ENCODE measurements at regions not wholly inside any gene's neighbourhood (a gene's known extent, or its start where the extent isn't known, plus 50 kb on each side); places are given as distances from the start of the nearest gene placed in this dataset.

DNA sequence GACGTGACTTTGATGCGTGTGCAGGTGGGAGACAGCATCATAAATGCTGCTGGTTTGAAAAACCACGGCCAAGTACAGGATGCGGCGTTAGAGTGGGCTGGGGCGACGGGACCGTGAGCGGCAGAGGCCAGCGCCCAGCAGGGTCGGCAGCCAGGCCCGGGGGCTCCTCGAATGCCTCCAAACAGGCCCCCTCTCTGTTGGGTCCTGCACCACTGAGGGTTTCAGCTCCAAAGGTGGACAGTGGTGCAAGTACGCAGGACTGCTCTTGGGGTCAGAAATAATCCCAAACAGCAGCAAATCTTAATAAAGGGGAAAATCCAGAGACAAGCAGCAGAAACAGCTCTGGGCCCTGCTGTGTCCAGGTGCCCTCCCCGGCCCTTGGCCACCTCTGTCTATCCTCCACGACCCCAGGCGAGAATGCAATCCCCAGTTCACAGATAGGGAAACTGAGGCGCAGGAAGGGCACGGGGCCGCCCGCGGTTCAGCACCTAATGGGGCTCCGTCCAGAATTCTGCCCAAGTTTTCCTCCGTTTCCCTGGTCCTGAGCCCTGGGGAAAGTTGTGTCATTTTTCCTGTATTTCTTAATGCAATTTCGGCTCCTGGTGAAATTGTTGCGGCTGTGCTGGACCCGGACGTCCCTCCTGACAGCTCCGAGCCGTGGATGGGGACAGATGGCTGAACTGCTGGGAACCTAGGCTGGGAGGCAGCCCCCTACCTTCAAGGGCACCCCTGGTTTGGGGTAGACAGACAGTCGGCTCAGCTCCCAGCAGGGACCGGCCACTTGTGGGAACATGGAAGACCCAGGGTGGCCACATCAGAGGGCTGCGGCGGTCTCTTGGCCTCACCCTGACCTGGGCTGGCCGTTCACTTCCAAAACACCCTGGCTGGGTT, 97.4 kb downstream of the FOXL3 start:
- DNase-seq, result no peak

DNA sequence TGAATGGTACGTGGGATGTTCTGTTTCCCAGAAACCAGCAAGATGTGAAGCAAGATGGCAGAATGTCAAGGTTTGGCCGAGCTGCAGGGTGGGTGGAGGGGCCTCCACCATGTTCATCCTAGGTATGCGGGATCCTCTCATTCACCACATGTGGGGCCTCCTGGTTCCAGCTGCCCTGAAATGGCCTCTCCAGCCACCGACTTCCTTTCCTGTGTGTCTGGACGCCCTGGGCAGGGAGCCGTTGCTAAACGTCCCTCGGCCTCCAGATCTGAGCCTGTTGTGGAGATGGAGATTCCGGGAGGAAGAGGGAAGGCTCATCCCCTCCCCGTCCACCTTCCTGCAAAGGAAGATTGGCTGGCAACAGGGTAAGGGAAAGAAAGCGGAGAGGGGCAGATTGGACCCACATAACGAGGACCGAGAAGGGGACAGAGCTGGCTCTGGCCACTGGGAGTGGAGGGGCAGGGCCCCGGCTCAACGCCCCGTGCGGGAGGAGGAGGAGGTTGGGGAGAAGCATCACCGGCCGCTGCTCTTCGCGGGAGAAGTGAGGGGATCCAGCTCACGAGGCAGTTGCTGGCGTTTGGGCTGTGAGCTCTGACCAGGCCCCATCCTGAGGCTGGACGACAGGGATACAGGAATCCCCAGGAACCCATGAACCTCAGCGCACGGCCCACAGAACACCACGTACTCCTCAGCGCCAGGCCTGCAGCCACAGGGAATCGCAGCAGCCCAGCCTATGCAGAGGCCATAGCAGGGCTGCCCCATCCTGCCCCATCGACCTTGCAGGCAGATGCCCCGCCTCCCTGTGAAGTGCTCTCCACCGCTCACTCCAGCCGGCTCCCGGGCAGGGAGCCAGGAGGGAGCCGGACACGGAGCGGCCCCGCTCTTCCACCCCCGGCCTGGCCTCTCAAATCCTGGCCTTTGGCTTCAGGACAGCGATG, 98.3 kb downstream of the FOXL3 start:
- DNase-seq, result no peak

DNA sequence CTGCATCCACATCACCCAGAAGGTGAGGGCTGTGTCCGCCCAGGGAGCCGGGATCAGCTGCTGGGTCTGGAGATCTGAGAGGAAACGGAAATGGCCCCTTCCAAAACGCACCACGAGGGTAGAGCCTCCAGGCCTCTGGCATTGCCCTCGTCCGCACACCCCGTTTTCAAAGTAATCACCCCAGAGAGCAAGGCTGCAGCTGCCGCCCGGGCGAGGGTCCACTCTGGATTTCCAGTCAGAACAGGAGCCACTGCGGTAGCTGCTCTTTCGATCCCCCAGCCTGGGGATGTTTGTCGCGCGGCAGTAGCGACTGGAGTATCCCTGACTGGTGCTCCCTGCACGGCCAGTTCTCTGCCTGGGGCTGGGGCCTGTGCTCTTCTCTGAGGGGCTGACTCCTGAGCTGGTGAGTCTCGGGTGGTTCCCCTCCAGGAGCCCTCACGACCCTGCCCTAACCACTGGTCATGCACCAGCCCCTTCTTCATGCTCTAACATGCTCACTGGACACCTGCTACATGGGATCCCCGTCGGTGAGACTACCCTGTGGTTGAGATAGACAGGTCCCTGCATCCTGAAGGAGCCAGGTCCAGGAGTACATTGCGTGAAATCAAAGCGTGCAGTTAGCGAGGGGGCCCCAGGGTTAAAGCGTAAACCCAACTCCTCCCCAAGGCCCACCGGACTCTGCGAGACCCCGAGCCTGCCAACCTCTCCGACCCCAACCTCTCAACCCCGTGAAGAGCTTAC, 99.2 kb downstream of the FOXL3 start:
- no peak for DNase-seq

DNA sequence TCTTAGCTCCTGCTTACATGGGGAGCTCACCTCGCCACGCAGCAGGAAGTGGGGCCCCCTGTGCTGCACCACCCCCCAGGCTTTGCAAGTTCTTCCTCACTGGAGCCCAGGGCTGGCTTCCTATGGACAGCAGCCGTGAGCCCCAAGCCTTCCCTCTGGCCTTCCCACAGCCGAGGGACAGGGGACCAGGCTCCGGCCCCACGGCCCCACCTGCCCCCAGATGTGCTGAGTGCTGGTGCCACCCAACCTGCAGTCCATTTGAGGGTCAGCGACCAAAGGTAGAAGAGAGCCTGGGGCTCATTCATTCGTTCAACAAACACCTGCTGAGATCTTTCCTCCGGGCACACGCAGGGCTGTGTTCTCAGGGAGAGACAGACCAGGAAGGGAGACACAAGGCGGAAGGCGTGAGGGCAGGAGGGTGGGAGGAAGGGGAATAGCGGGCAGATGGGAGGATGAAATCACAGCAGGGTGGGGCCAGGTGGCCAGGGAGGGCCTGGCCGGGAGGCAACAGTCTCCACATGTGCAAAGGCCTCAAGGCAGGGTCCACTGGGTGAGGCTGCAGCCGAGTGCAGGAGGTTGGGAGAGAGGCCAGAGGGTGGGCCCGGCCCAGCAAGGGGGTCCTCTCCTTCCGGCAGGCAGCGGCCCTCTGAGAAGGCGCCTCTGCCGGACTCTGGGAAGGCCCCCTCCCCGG, 100.1 kb downstream of the FOXL3 start:
- no peak for DNase-seq

DNA sequence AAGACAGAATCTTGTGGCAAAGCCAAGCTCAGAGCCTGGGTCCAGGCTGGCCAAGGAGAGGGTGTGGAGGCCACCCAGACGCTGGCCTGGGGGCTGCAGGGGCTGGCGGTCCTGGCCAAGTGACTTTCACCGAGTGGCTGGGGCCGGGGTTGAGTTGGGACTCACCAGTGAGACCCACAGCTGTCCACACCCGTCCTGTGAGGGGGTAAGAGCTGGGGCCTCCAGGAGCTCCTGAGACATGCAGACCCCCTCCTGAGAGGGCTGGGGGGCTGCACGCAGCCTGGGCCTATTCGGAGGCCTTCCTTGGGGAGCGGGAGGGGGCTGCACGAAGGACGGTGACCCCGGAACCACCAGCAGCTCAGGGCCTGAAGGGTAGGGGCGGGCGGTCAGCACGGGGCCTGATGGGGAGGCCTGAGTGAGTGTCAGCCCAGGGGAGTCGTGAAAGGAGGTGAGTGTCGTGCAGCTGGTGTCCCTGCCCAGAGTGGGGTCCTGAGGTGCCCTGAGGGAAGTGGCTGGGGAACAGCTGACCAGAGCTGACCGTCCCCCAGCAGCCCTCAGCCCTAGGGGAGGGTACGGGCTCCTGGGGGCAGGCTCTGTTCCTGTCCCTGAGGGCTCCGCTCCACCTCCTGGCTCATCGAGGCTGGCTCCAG, 100.9 kb downstream of the FOXL3 start:
- no peak for DNase-seq

DNA sequence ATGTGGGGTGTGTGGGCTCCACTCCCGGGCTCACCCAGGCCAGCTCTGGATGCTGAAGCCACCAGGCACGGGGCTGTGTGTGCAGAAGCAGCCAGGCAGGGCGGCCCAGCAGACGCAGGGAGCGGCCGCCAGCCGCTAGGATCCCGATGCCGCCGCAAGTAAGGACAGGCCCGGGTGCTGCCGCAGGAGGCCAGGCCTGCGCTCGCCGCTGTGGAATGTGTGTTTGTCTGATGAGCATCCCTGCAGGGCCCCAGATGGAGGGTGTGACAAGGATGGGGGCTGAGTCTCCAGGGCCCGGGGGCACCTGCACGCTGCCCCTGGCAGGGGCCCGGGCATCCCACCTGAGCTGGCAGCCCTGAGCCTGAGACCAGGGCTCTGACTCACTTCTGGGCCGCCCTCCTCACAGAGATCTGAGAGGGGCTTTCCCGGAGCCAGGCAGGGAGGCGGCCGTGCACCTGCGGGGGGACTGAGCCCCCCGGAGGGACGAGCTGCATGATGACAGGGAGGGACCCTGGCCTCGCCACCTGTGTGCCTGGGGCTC, 101.5 kb downstream of the FOXL3 start:
- DNase-seq, result no peak

DNA sequence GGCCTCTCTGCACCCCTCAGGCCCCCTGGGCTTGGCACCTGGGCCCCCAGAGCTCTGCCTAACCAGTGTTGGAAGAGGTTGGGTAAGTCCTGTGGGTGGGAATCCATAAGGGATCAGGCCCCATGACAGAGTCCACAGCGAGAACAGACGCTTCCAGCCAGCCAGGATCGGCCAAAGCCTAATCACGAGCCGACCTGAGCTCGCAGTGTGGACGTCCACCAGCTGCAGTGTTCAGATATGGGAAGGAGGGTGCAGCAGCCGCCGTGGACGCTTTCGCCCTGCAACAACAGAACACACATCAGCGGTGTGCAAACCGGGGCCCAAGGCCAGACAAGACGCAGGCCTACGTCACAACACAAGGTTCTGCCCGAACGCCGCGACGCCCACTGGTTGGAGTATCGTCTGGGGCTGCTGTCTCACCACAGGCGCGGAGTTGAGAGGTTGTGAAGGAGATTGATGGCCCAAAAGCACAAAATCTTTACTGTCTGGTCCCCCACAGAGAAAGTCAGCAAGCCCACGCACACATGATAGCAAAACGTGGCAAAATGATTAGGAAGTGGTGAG, 102.1 kb downstream of the FOXL3 start:
- DNase-seq, result no peak

DNA sequence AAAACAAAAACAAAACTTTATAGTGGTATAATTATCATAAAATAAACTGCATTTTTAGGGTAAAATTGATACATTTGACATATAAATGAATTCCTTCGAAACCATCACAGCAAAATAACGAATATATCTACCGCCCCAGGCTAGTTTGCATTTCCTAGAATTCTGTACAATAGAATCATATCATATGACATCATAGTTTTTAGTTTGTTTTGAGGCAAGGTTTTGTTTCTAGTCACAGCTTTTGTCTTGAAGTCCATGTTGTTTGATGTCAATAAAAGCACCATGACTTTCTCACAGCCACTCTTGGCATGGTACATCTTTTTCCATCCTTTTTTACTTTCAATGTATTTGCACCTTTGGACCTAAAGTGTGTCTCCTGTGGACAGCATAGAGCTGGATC, 102.9 kb downstream of the FOXL3 start:
- DNase-seq, result no peak

DNA sequence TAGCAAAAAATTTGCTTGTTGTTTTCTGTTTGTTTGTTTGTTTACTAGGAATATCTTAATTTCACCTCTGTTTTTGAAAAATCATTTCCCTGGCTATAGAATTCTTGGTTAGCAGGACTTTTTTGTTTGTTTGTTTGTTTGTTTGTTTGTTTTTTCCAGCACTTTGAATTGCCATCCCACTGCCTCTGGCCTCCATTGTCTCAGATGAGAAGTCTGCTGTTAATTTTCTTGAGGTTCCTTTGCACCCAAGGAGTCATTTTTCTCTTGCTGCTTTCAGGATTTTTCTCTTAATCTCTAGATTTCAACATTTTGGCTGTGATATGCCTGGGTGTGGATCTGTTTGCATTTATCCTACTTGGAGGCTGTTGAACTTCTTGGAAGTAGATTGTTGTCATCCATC, 105.7 kb downstream of the FOXL3 start:
- DNase-seq, result no peak

DNA sequence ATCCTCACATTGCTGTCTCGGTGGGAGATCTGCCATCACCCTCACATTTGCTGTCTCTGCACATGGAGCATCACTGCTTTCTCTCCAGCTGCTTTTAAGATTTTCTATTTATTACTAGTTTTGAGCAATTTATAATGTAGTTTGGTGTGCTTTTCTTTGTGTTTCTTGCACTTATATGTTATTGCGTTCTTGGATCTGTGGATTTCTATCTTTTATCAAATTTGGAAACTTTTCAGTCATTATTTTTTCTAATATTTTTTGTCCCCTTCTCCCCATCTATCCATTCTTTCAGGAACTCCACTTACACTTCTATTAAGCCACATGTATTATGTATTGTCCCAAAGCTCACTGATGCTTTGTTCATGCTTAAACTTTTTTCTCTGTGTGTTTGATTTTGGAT, 108.9 kb downstream of the FOXL3 start:
- DNase-seq, result no peak

DNA sequence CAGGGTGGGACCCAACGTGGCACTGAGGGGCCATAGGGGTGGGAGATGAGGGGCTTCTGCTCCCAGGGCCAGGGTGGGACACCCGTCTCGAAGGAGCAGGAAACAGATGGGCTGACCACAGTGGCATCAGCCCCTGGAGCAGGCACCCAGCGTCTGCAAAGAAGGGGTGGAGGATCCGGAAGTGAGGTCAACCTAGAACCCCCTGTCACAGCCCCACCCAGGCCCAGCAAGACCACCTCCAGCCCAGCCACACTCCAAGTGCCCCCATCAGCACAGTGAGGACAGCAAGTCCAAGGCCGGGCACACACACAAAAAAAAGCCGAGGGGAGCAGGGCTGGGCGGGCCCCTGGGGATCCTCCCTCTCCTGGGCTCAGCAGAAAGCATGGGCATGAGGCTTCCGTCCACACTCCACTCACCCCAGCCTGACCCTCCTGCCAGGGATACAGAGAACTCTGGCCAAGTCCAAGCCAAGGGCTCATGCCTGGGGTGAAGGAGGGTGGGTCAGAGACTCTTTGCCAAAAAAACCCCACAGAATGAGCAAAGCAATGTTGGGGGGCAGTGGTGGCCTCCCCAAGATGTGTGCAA, 111.0 kb downstream of the FOXL3 start:
- DNase-seq, result no peak

DNA sequence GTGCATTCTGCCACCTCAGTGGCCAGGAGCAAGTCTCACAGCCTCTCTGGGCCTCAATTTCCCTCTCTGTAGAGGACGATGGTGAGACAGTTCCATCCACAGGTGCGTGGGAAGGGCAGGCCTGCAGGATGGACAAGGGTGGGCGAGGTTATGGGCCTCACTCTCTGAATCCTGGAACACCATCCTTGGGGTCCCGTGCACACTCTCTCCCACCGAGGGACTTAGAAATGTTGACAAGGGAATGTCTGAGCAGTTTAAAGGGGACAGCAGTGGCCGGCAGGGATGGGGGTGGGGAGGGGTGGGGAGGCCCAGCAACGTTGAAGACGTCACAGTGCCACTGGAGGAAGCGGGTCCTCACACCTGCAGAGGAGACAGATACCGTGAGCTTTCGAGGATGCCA, 111.5 kb downstream of the FOXL3 start:
- DNase-seq, result no peak

DNA sequence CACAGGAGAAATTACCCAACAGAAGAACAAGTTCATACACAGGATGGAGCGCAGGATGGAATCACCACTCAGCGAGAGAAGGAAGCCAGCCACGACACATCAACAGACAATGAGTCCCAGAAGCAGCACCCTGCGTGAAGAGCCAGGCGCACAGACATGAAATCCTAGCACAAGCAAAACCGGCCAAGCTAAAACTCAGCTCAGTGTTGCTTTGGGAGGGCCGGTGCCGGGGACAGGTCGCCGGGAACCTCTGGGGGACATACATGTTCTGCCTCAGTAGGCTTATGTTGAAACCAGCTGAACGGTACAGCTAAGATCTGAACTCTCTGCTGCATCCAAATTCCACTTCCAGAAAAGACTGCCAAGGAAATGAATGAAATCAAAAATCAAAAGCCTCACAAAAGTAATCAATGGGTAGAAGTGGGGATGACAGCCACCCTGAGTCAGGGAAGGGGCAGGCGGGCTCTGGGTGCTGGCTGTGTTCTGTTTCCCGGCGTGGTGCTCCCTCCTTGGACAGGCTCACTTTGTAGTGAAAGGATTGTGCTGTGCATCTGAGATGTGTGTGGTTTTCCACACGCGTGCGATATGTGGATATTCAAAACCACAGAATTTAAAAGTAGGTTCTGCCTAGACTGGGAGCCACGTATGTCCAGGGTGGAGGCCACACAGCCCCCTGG, 114.7 kb downstream of the PDGFA start:
- DNase-seq, result no peak

DNA sequence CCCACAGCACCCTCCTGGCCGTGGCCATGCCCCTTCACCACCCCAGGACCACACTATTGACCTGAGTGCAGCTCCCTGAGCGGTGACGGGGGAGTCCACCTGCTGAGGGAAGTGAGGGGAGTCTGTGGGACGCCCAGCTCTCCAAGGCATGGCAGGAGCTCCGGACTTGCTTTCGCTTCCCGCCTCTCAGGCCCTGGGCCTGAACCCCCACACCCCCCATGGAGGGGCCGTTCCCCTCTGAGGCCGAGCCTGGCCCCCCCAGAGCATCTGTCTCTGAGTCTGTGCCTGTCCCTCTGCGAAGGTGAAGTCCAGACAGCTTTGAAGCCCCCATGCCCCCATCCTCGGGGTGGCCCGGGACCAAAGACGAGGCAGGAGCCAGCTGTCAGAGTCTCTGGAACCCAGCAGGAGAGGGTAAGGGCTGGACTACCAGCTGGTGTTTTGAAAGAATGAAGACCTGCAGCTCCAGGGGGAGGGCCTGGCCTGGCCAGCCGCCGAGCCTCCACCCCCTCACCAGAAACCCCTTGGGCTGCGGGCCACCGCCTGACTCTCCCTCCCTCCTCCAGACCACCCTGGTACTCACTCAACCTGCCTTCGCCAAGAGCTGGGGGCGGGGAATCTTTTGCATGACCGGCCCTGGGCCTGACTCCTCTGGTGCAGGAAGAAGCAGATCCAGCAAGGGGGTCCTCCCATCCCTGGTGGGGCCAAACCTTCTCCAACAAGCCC, 114.0 kb downstream of the PDGFA start:
- no peak for DNase-seq

DNA sequence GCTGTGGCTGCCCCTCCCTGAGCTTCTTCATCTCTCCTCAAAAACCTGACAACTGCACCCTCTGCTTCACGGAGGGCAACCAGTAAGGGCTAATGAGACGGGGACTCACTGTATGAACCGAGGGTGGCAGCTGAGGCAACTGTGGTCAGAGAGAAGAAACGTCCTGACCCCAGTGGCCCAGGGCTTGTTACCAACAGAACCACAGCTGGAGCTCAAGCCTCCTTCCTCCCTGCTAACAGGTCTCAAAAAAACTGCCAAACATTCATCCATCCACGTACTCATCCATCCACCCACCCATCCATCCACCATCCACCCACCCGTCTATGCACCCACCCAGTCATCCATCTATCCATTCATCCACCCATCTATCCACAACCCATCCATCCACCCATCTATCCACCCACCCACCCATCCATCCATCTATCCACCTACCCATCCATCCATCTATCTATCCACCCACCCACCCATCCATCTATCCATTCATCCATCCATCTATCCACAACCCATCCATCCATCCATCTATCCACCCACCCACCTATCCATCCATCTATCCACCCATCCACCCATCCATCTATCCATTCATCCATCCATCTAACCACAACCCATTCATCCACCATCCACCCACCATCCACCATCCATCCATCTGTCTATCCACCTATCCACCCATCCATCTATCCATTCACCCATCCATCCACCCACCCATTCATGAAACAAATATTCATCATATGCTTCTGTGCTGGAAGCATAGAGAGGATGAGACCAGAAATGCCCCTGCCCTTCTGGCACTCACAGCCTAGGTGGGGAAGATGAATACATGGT, 111.7 kb downstream of the PDGFA start:
- DNase-seq, result no peak

DNA sequence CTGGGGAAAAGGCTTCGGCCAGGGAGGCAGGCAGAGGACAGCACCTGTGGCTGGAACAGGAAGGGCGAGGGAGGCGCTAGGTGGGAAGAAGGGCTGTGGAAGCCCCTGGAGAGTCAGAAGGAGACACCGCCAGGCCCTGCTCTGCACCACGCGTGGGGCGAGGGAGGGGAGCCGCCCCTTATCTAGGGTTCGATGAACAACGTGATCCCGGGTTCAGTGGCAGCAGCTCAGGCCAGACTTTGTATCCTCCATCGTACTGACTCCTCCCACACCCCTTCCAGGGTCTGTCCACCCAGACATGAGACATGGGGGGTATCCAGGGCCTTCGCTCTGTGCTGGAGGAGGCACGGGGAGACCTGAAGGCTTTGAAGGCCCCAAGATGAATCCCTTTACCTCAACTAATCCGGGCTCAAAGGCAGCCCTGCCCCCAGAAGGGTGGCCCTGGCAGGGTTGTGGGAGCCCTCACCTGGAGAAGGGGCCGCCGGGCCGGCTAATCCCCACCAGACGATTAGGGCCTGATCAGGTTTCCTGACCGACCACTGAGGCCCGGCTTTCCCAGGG, 110.8 kb downstream of the PDGFA start:
- no peak for DNase-seq

DNA sequence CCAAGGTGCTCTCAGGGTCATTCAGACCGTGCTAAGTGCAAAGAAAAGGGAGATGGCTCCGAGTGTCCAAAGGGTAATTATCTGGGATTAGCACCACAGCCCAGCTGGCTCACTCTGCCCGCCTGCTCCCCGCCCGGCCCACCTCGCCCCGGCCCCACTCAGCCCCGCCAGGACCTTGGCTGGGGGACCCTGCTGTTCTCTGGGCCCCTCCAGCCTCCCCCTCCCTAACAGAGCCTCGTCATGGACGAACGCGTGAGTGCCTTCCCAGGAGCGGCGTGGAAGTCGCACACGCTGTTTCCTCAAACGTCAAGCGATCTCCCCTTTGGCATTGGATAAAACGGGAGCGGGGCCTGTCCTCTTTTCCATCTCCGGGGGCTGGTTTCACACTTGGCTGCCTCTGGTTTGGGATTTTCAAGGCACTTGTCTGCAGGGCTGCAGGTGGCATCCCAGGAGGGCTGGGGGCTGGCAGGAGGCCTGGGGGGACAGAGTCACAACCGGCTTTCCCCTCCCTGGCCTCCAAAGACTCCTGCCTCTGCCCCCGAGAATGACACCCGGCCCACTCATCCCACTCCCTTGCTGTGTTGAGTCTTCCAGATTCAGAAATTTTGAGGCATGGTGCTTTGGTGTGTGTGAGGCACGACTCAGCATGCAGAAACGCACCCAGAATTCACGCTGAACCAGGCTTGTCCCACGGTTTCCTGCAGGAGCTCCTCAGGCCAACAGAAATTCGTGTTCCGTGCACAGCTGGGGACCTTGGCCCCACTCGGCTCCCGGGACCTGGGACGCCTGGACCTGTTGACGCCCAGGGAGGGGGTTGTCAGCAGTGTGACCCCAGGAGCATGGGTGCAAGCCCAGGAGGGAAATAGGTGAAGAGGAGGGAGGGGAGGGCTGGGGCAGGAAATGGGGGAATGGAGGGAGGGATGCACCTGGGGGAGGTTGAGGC, 110.0 kb downstream of the PDGFA start:
- DNase-seq, result no peak

Measured in effector CD4-positive, alpha-beta T cell (primary cell).